HG02571 (cell line): ENCODE measurements at regions not wholly inside any gene's neighbourhood (a gene's known extent, or its start where the extent isn't known, plus 50 kb on each side); places are given as distances from the start of the nearest gene placed in this dataset.

Source experiments
- ATAC-seq: cut with Tn5 transposase; IDR thresholded peaks from one replicate; pipeline ENCODE4 v1.9.1; 2021; ENCODE audit warnings: mild to moderate bottlenecking, moderate library complexity; ENCODE audit not compliant: unreplicated experiment

DNA sequence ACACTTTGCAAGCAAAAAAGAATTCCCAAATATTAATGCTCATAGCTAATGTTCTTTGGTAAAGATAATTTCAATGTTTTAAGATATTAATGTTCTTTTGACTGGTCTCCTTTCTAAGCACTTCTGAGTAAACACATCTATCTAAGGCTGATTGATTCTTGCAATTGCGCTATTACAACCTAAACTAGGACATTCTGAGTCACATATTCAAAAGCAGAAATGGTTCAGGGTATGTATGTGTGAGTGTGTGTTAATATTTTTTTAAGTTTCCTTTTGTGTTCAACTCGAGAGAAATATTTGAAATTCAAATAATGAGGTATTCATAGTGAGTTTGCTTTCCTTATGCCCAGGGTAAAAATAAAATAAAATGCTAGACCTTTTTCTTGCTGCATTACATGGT lies 203.6 kb upstream of the GRIK3 start:
- no peak for ATAC-seq

DNA sequence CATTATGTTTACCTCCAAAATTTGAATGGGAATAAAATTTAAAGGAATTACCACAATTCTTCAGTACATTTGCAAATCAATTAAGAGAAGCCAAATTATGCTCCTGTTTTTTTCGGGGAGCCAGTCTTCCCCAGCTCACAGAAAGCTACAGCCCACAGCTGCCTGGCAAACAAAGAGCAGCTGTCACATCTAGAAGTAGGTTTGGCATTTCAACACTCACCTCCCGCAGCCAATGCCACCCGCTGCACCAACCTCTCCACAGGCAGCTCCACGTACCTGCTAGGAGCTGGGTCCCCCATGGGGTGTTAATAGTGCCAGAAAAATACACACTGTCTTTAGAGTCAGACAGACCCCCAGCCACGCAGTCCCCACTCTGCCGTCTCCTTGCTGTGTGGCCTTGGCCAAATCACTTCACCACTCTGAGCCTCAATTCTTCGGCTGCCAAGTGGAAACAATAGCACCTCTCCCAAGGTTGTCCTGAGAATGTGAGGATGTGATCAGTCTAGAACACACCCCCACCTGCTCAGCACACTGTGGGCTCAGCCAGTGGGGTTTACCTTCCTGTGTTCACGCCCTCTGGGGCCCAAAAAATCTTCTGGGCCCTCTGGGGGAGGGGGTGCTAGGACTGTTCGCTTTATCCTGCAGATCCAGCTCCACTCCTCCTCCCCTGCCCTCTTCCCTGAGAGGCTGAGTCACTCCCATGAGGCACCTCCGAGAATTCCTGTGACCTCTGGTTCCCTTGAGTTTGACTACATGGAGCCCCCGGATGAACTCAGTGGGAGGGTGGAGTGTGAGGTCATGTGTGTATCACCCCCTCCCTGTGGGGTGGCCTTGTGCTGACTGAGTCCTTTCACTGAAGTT lies 204.3 kb upstream of the GRIK3 start:
- ATAC-seq = no peak

DNA sequence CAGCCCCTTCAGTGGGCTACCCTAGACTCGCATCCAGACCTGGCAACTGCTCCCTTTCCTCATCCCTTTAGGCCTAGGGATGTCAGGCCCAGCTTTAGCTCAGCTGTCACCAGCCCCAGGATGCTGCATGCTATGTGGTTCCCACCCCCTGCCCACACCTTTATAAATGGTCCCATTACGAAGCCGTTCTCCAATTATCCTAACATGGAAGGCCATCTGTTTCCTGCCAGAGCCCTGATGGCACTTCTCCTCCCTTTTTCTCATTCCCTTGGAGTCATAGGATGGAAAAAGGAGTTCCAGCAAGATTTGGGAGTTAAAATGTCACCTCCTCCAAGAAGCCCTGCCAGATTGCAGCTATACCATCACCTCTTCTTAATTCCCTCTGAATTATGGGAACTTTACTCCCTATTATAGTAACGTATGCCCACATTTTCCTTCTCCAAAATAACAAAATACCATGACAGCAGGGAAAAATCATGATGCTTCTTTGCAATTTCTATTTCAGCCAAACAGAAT lies 205.0 kb upstream of the GRIK3 start:
- no peak for ATAC-seq

DNA sequence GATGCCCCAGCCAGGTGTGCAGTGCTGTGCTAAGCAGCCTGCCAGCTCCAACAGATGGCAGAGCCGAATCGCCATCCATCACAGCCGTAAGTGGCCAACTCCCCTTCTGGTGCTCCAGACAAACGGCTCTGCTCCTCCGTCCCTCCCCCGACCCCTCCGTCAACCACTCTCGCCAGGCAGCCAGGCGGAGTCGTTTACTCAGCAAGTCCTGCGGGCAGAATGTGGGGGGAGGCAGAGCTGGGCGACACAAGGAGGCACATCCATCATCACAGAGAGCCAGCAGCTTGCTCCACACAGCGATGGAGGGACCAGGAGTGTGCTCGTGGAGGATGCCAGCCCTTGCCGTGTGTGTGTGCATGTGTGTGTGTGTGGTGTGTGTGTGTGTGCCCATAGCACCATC lies 206.6 kb upstream of the GRIK3 start:
- no peak for ATAC-seq

DNA sequence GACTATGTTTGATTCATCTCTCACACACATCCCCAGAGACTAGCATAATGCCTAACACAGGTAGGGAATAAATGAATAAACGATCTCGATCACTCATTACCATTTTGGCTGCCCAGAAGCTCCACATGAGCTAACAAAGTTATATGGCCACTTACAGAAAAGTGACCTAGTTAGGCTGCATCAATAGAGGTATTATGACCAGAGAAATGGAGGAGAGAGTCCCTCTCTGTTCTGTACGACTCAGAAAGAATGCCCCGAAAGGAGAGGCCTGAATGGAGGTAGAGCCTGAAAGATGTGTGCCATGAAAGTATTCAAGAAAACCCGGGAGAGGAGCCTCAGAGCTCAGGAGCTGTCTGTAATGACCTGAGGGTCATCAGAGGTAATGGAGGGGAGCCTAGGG lies 208.2 kb upstream of the GRIK3 start:
- no peak for ATAC-seq

DNA sequence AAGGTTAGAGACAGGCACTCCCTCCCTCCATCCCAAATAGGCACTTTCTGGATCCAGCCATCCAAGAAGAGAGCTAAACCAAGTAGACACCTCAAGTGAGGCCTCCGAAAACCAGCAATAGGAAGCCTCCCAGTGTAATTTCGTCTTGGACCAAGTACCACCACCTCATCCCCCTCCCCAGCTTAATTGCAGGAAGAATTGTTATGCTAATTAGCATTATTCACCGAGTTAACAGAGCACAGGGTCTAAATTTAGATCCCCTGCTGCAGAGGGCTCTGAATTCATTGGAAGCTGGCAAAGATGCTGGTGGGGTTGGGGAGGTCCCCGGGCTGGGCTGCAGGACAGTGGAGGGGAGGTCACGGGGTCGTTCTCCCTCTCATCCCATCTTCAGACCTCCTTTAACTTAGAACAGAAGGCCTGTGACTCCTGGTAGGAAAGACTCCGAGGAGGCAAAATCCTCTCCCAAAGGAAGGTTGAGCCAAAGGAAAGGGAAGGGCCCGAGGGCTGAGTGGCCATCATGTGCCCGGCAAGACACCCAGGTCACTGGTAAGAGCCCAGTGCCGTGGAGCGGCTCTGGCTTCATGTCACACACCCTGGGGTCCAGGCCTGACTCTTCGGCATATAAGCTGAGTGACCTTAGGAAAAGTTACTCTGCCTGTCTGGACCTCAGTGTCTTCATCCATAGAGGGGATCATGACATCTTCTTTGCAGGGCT lies 209.2 kb upstream of the GRIK3 start:
- no peak for ATAC-seq

DNA sequence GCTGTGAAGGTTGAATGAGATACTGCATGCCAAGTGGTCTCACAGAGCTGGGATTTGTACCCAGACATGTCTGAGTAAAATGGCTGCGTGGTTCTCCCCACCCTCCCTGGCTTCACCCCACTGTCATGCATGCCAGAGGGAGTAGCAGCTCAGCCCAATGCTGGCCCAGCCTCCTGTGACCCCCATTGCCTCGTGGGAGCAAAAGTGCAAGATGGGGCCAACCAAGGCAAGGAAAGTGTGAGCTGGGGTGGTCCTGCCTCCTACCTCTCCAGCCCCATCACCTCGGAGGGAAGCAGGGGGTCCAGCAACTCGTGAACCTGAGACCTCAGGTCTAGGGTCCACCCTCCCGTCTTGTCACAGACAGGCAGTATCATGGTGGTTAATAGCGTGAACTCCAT lies 209.8 kb upstream of the GRIK3 start:
- no peak for ATAC-seq

DNA sequence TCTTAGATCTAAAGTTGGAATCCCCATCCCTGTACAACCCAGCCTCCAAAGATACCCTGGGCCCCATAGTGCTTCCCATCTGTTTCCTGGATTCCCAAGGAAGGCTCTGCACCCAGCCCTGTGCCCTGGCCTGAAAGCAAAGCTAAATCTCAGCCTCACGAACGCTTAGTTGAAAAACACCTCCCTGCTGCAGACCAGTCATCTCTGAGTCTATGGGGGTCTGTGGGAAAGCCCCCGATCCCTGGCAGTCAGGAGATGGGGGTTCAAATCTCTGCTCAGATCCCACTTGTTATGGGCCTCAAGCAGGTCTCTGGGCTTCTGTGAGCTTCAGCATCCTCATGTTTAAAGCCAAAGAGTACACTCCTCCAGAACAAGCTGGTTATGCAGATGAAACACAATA lies 210.5 kb upstream of the GRIK3 start:
- no peak for ATAC-seq

DNA sequence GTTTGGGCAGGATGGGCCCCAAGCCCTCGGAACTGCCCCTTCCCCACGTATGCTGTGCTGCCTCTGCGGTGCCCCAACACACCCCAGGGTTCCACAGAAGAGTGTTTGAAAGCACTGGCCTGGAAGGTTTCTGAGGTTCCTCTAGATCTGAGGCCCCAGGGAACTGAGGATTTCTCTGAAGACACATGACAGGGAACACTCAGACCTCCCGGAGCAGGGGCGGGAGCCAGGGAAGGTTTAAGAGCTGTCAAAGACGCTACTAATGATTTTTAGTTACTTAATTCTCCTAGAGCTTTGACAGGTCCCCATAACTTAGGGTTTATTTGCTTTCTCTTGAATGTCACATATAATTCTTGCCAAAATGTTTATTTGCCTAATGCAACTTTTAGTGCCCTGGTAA lies 212.3 kb upstream of the GRIK3 start:
- ATAC-seq = no peak

DNA sequence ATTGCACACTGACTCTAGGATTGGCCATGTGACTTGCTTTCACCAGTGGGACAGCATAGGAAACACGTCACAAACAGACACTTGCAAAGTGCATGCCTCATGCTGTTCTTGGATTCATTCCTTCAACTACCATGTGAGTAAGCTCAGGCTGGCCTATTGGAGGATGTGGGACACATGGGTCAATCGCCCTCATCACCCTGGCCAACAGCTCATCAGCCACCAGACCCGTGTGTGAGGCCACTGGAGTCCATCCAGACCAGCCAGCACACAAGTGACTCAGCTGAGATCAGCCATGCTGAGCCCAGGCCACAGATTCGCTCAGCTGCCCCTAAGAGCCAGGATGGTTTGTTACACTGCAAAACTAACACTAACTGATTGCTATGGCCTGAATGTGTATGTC lies 216.1 kb upstream of the GRIK3 start:
- ATAC-seq = no peak

DNA sequence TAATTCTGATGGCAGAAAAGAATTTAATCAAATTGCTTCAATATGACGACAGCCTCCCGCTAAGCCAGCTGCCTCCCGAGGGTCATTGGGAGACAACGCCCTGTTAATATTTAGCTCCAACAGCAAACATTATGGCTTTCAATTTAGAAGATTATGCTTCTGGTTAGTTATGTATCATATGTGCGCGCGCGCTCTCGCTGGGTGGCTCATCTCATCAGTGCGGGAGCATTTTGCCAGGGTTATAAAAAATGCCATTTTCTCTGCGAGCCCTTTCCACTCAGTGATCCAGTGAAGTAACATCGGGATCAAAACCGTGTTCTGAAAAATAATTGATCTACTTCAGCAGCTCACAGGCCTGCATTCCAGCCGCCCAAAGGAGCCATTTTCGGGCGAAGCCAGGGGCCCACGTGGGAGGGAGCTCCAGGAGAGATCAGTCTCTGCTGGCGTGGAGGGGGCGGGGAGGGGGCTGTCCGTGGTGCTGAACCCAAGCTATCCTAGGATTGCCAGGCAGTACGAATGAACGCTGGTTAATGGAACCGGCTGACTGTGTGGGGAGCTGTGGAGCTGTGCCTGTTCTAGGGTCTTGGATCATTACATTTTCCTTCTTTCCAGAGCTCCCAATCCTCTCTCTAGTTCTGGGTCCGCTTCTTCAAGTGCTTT lies 219.1 kb upstream of the ZC3H12A start:
- no peak for ATAC-seq

DNA sequence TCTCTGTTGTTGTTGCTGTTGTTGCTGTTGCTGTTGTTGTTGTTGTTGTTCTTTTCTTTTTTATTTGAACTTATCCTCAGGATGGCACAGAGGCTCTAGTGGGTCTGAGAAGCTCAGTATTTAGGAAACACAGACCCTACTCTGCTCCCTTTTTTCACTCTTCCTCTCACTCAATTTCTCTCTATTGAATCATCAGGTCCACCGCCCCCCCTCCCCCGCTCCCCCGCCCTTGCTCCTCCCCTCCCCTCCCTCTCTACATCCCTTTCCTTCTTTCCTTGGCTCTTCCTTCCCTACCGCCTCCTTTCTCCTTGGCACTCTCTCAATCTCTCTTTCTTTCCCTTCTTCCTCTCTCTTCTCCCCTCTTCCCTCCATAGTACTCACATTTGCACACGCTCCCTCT lies 218.5 kb upstream of the ZC3H12A start:
- ATAC-seq = no peak

DNA sequence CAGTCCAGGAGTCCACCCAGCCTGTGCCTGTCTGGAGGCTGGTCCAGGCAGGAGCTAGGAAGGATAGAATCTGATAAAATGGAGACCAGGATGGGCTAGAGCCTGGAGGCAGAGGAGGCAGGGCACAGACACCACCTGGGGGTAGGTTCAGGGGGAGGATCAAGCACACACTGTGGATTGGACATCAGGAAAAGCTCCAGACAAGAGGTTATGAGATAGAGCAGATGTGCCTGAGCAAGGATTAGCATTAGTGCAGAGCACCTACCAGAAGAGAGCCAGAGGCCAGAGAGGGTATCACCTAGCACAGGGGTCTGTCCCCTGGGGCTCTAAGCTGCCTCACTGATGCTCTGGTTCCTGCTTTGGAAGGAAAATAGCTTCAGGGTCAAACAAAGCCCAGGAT lies 216.7 kb upstream of the ZC3H12A start:
- ATAC-seq = no peak

DNA sequence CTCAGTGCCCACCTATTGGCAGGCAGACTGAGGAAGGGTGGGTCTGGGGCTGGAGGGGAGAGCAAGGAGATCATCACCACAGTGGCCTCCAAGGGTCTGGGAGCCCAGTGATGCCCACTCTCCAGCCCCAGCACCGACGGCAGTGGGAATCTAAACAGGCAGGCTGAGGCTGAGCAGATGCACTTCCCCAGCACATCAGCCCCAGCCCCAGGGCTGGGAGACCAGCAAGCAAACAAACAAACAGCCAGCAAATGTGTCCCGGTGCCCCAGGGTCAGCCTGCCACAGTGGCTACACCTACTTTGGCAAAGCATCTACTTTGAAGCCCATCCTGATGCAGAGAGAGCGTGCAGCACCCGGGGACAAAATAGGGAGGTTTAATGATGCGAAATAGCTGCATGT lies 216.3 kb upstream of the ZC3H12A start:
- ATAC-seq = no peak

DNA sequence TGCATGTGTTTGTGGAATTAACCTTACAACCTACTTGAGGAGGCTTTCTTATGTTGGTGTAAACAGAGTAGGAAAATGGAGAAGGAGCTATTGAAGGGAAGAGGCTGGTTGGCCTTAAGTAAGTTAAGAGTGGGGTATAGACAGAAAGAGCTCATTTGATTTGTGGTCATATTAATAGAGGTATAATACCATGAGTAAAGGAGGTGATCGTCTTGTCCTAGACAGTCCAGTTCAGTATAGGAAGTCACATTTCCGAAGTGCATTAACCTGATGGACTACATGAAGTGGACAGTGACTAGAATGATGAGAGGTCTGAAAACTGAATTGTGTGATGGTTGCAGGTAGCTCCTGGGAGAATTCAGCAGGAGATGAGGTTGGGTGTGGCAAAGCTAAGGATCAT lies 215.4 kb upstream of the ZC3H12A start:
- ATAC-seq = no peak

DNA sequence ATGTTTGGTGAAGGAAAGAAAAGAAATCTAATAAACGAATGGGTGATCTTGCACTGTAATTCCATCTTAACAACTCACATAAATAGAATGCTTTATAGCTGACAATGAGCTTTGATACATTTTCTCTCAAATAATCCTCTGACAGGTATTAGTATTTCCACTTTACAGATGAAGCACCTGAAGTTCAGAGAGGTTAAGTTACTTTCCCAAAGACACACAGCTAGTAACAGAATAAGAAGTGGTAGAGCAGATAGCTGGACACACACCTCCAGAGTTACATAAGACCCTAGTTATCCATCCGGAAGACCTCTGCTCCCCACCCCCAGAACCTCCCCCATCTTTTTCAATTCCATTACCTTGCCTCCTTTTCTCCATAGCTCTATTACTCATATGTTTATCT lies 213.3 kb upstream of the ZC3H12A start:
- no peak for ATAC-seq

DNA sequence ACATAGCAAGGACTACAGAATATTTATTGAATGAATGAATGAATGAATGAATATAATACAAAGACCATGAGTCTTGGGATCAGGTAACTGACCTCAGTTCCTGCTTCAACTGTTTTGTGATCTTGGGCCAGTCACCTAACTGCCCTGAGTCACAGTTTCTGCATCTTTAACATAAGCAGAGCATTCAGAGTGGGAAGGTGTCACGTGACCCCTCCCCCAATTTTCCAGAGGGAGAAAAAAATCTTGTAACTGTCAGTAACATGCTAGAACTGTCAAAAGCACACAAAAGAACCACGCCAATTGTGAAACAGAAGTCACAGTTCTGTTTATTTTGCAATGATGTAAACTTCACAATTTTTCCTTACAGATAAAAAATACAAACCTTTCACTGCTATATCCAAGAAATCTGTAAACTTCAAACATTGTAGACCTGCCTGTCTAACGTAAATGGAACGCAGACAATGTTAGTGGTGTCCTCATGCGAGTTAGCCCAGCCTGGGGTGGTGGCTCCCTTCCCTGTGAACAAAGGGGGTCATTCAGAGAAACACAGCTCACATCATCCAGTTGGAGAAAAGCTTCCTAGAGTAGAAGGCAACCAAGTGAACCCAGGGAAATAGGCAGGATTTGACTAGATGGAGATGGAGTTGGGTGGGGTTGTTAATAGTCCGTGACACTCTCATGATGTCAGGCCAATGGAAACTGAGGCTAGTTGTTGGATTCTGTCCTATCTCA lies 211.8 kb upstream of the ZC3H12A start:
- ATAC-seq = no peak

DNA sequence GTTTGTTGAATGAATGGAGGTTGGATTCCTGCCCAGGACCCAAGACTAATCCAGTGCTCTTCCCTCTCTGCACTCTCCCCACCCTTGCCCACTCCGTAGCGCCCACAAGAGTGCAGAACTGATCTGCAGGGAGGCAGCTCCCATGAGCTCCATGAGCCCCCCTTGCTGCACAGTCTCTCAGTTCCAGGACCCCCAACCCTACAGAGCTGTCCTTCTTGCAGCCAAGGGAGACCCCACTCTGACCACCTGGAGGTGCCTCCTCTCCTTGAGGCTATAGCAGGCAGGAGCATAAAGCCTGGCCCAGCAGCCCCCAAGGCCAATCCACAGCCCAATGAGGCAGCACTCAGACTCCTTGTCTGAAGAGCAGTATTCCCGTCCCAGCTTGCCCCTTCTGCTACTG lies 209.2 kb upstream of the ZC3H12A start:
- no peak for ATAC-seq

DNA sequence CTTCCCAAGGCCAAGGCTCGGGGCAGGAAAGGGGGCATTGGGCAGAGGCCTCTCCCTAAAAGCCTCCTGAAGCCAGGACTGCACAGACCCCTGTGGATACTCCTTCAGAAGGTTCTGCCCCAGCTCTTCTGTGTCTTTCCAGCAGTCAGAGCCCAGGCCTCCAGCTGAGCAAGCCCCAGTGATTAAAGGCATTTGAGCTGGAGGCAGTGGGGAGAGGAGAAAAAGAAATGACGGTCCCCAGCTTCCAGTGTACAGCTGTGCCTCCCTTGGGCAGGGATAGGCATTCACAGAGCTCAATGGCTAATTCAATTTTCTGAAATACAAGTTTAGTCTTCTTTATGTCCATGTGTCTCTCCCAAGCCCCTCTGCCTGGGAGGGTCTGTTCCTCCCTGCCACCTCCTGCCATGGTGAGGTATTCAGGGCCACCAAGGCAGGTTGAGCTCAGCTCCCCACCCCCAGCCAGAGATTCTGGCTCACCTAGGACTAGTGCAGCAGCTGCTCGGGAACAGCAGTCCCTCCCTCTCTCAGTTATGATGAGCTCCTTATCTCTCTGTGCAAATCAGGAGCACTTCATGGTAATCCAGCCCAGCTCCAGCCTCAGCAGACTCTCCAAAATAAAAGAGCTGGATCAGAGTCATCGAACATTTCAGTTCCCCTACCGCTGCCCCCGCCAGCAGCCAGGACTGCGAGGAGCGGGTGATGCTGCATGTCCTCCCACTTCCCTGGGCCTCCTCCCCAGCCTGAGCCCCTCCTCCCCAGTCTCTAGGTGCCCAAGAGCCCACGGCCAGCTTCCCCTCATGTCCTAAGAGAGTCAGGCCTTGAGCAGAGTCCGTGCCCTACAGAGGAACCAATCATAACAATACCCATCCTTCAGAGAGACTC lies 208.4 kb upstream of the ZC3H12A start:
- ATAC-seq = no peak
